ENCODE measurements at regions not wholly inside any gene's neighbourhood (a gene's known extent, or its start where the extent isn't known, plus 50 kb on each side); places are given as distances from the start of the nearest gene placed in this dataset.

DNA sequence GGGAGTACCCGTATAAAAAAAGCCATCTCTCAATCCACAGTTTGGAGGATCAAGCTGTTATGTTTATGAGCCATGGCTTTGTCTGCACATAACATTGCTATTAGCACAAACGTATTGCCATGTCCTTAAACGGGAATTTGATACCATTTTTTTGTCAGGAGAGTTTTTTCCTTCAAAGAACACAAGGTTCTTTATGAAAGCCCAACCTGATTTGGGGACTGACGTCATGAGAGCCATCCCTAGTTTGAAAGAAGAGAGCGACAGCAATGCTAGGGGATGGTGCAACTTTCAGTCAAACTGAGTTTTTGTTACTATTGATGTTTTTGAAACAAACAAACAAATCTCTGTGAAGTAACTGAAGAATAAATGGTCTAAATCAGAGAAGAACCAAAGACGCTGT lies 376.6 kb downstream of the EIPR1 start:
- no peak for ATAC-seq
- no peak for TF ChIP-seq GLIS3 (CRISPR knock-in tag; IDR thresholded peaks at IDR 0.05)
- TF ChIP-seq ZFP3 (CRISPR knock-in tag; IDR thresholded peaks at IDR 0.05): no peak
- no peak for TF ChIP-seq BACH2 (CRISPR knock-in tag; IDR thresholded peaks at IDR 0.05; ENCODE audit: borderline replicate concordance)
- no peak for TF ChIP-seq SNAI2 (CRISPR knock-in tag; IDR thresholded peaks at IDR 0.05)
- no peak for TF ChIP-seq PPARA (CRISPR knock-in tag; IDR thresholded peaks at IDR 0.05; ENCODE audit: borderline replicate concordance)
- TF ChIP-seq ZNF565 (CRISPR knock-in tag; conservative IDR thresholded peaks at IDR 0.05; ENCODE audit: low read depth): no peak
- TF ChIP-seq ZNF8 (CRISPR knock-in tag; IDR thresholded peaks at IDR 0.05): no peak
- TF ChIP-seq OSR1 (CRISPR knock-in tag; IDR thresholded peaks at IDR 0.05): no peak
- TF ChIP-seq CREB5 (CRISPR knock-in tag; IDR thresholded peaks at IDR 0.05; ENCODE audit: low read depth): no peak
- no peak for TF ChIP-seq TOX (CRISPR knock-in tag; IDR thresholded peaks at IDR 0.05; ENCODE audit: borderline replicate concordance)
- TF ChIP-seq, protein P1, sequence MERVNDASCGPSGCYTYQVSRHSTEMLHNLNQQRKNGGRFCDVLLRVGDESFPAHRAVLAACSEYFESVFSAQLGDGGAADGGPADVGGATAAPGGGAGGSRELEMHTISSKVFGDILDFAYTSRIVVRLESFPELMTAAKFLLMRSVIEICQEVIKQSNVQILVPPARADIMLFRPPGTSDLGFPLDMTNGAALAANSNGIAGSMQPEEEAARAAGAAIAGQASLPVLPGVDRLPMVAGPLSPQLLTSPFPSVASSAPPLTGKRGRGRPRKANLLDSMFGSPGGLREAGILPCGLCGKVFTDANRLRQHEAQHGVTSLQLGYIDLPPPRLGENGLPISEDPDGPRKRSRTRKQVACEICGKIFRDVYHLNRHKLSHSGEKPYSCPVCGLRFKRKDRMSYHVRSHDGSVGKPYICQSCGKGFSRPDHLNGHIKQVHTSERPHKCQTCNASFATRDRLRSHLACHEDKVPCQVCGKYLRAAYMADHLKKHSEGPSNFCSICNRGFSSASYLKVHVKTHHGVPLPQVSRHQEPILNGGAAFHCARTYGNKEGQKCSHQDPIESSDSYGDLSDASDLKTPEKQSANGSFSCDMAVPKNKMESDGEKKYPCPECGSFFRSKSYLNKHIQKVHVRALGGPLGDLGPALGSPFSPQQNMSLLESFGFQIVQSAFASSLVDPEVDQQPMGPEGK (CRISPR knock-in tag; IDR thresholded peaks at IDR 0.05; ENCODE audit: borderline replicate concordance): no peak
- TF ChIP-seq ZC3H10 (CRISPR knock-in tag; IDR thresholded peaks at IDR 0.05): no peak
- TF ChIP-seq ISL1 (CRISPR knock-in tag; IDR thresholded peaks at IDR 0.05): no peak
- no peak for TF ChIP-seq CSDC2 (CRISPR knock-in tag; IDR thresholded peaks at IDR 0.05)
- no peak for TF ChIP-seq ZFP30 (CRISPR knock-in tag; IDR thresholded peaks at IDR 0.05)
- TF ChIP-seq ZNF70 (CRISPR knock-in tag; IDR thresholded peaks at IDR 0.05): no peak

DNA sequence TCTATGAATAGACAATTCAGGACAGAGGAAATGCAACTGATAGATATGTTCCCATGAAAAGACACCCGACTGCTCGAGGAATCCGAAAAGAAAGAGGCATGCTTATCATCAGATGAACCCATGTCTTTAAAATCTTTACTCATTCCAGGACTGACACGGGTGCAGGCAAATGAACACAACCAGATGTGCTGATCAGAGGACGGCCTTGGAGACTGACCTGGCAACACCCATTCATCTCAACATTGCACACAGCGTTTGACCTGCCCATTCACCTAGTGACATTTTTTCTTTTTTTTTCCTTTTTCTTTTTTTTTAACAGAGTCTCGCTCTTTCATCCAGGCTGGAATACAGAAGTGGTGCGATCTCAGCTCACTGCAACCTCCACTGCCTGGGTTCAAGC lies 377.5 kb downstream of the EIPR1 start:
- TF ChIP-seq ZFP30 (CRISPR knock-in tag; IDR thresholded peaks at IDR 0.05) (no peak), ZNF70 (CRISPR knock-in tag; IDR thresholded peaks at IDR 0.05) (no peak), ZC3H10 (CRISPR knock-in tag; IDR thresholded peaks at IDR 0.05) (no peak), ZNF8 (CRISPR knock-in tag; IDR thresholded peaks at IDR 0.05) (no peak), POU6F1 (CRISPR knock-in tag; IDR thresholded peaks at IDR 0.05; ENCODE audit: borderline replicate concordance, low read depth) (no peak), ZFP3 (CRISPR knock-in tag; IDR thresholded peaks at IDR 0.05) (no peak), ARNTL (CRISPR knock-in tag; IDR thresholded peaks at IDR 0.05; ENCODE audit: borderline replicate concordance, low read depth) (no peak), TOX (CRISPR knock-in tag; IDR thresholded peaks at IDR 0.05; ENCODE audit: borderline replicate concordance) (no peak), PPARA (CRISPR knock-in tag; IDR thresholded peaks at IDR 0.05; ENCODE audit: borderline replicate concordance) (no peak), RARB (CRISPR knock-in tag; IDR thresholded peaks at IDR 0.05) (no peak), ESRRG (CRISPR knock-in tag; IDR thresholded peaks at IDR 0.05) (no peak), CSDC2 (CRISPR knock-in tag; IDR thresholded peaks at IDR 0.05) (no peak), GLIS3 (CRISPR knock-in tag; IDR thresholded peaks at IDR 0.05) (no peak), SNAI2 (CRISPR knock-in tag; IDR thresholded peaks at IDR 0.05) (no peak), TCF4 (CRISPR knock-in tag; IDR thresholded peaks at IDR 0.05; ENCODE audit: borderline replicate concordance) (no peak), BACH2 (CRISPR knock-in tag; IDR thresholded peaks at IDR 0.05; ENCODE audit: borderline replicate concordance) (no peak)
- TF ChIP-seq, protein P1 (CRISPR knock-in tag; IDR thresholded peaks at IDR 0.05; ENCODE audit: borderline replicate concordance): no peak
- ATAC-seq: no peak

DNA sequence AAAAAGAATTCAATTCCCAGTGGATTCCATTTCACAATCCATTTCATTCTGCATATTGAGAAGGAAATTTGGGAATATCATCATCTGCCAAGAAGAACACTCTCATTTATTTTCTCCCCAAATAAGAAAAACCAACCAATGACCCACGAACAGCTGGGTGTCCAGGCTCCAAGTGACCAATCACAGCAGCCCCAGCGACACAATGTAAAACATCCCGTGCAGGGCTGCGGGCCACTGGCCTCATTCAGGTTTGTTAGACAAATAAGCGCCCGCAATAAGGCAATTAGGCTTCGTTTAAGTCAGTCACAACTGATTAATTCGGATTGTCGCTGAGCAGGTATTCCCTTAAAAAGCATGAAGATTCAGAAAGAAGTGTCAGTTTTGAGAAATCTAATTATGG lies 378.6 kb downstream of the EIPR1 start:
- no peak for ATAC-seq
- TF ChIP-seq TOX (CRISPR knock-in tag; IDR thresholded peaks at IDR 0.05; ENCODE audit: borderline replicate concordance) (no peak), ZFP3 (CRISPR knock-in tag; IDR thresholded peaks at IDR 0.05) (no peak), CREB5 (CRISPR knock-in tag; IDR thresholded peaks at IDR 0.05; ENCODE audit: low read depth) (no peak), SNAI2 (CRISPR knock-in tag; IDR thresholded peaks at IDR 0.05) (no peak), ARNTL (CRISPR knock-in tag; IDR thresholded peaks at IDR 0.05; ENCODE audit: borderline replicate concordance, low read depth) (no peak), PPARA (CRISPR knock-in tag; IDR thresholded peaks at IDR 0.05; ENCODE audit: borderline replicate concordance) (no peak), ZC3H10 (CRISPR knock-in tag; IDR thresholded peaks at IDR 0.05) (no peak), ESRRG (CRISPR knock-in tag; IDR thresholded peaks at IDR 0.05) (no peak), CSDC2 (CRISPR knock-in tag; IDR thresholded peaks at IDR 0.05) (no peak), BACH2 (CRISPR knock-in tag; IDR thresholded peaks at IDR 0.05; ENCODE audit: borderline replicate concordance) (no peak), GLIS3 (CRISPR knock-in tag; IDR thresholded peaks at IDR 0.05) (no peak), RARB (CRISPR knock-in tag; IDR thresholded peaks at IDR 0.05) (no peak), ISL1 (CRISPR knock-in tag; IDR thresholded peaks at IDR 0.05) (no peak), ZNF70 (CRISPR knock-in tag; IDR thresholded peaks at IDR 0.05) (no peak)
- TF ChIP-seq, protein P2, sequence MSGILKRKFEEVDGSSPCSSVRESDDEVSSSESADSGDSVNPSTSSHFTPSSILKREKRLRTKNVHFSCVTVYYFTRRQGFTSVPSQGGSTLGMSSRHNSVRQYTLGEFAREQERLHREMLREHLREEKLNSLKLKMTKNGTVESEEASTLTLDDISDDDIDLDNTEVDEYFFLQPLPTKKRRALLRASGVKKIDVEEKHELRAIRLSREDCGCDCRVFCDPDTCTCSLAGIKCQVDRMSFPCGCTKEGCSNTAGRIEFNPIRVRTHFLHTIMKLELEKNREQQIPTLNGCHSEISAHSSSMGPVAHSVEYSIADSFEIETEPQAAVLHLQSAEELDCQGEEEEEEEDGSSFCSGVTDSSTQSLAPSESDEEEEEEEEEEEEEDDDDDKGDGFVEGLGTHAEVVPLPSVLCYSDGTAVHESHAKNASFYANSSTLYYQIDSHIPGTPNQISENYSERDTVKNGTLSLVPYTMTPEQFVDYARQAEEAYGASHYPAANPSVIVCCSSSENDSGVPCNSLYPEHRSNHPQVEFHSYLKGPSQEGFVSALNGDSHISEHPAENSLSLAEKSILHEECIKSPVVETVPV (CRISPR knock-in tag; IDR thresholded peaks at IDR 0.05): no peak
- TF ChIP-seq, protein P3, sequence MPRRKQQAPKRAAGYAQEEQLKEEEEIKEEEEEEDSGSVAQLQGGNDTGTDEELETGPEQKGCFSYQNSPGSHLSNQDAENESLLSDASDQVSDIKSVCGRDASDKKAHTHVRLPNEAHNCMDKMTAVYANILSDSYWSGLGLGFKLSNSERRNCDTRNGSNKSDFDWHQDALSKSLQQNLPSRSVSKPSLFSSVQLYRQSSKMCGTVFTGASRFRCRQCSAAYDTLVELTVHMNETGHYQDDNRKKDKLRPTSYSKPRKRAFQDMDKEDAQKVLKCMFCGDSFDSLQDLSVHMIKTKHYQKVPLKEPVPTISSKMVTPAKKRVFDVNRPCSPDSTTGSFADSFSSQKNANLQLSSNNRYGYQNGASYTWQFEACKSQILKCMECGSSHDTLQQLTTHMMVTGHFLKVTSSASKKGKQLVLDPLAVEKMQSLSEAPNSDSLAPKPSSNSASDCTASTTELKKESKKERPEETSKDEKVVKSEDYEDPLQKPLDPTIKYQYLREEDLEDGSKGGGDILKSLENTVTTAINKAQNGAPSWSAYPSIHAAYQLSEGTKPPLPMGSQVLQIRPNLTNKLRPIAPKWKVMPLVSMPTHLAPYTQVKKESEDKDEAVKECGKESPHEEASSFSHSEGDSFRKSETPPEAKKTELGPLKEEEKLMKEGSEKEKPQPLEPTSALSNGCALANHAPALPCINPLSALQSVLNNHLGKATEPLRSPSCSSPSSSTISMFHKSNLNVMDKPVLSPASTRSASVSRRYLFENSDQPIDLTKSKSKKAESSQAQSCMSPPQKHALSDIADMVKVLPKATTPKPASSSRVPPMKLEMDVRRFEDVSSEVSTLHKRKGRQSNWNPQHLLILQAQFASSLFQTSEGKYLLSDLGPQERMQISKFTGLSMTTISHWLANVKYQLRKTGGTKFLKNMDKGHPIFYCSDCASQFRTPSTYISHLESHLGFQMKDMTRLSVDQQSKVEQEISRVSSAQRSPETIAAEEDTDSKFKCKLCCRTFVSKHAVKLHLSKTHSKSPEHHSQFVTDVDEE (CRISPR knock-in tag; IDR thresholded peaks at IDR 0.05): no peak

Measured in SK-N-SH treated with all-trans-retinoic acid at 6 μM for 48 hours (cell line).